K562 (cell line): ENCODE measurements at regions not wholly inside any gene's neighbourhood (a gene's known extent, or its start where the extent isn't known, plus 50 kb on each side); places are given as distances from the start of the nearest gene placed in this dataset.

Experiments
- ATAC-seq: fragments of 200-7000 bp; cut with Tn5 transposase; 3 replicates; pipeline ENCODE4 v1.9.1; 2020; ENCODE audit warnings: moderate library complexity
- BruUV-seq: library from RNA; stranded (reverse); fragments of 400-500 nt; replicated peaks from 2 replicates; lab custom pipeline; 2021; lab: Mats Ljungman, UMichigan
- CTCF ChIA-PET: fragments of 300-600 bp; formaldehyde crosslinking; extraction: SDS; loops from one replicate; lab custom pipeline; 2021; ENCODE audit warnings: low intra/inter-chr PET ratio; lab: Yijun Ruan, JAX
- POLR2A ChIA-PET: fragments of 300-600, 350-650 bp; sonication (Branson Sonifier 250); formaldehyde crosslinking; extraction: SDS; loops from one replicate; lab custom pipeline; 2021; ENCODE audit warnings: antibody characterized with exemption, inconsistent platforms; lab: Yijun Ruan, JAX
- DNase-seq, 4 experiments: peaks; one replicate each; pipeline versions ENCODE4 v3.0.0 to v3.0.0-alpha.2; 2011 to 2018; ENCODE audit warnings: low spot score in 3 of 4, mixed read lengths in 3 of 4; ENCODE audit errors: extremely low read depth in 1 of 4
- FAIRE-seq: peaks from 2 replicates; lab custom pipeline; 2011; peaks lifted over from hg19 to GRCh38; lab: Jason Lieb, UNC
- H2AFZ ChIP-seq: 2 replicates; pipeline ENCODE4 v1.6.0; 2011; ENCODE audit warnings: low read depth, low read length, control low read depth, inconsistent platforms
- H3K27ac ChIP-seq: fragments of 200-600 bp; 3 replicates; pipeline ENCODE4 v1.8.0; 2011; ENCODE audit warnings: low read depth, mild to moderate bottlenecking, control low read depth, inconsistent platforms, low read length, moderate library complexity, mixed read lengths; ENCODE audit errors: extremely low read depth
- H3K27me3 ChIP-seq, 2 experiments: fragments of 300-600 bp in 1 of 2; 2 replicates in 1 of 2; 3 replicates in 1 of 2; pipeline versions ENCODE4 v1.6.0 to v1.8.0; 2011; ENCODE audit warnings: inconsistent platforms in 2 of 2, low read length in 2 of 2, mild to moderate bottlenecking in 1 of 2, mixed read lengths in 1 of 2, moderate library complexity in 1 of 2; ENCODE audit not compliant: control insufficient read depth in 2 of 2, insufficient read depth in 2 of 2
- H3K36me3 ChIP-seq: fragments of 300-600 bp; 3 replicates; pipeline ENCODE4 v1.8.0; 2011; ENCODE audit warnings: mild to moderate bottlenecking, low read length, inconsistent platforms; ENCODE audit not compliant: control insufficient read depth, insufficient read depth
- H3K4me1 ChIP-seq, 2 experiments: fragments of 200-600 bp in 1 of 2; replicated peaks in 1 of 2; 2 replicates in 1 of 2; 3 replicates in 1 of 2; pipeline versions ENCODE4 v1.5.1 to v1.8.0; 2011; ENCODE audit warnings: inconsistent platforms in 2 of 2, low read length in 2 of 2, mild to moderate bottlenecking in 1 of 2, mixed read lengths in 1 of 2, moderate library complexity in 1 of 2; ENCODE audit not compliant: control insufficient read depth in 2 of 2, insufficient read depth in 2 of 2
- H3K4me2 ChIP-seq: 2 replicates; pipeline ENCODE4 v1.6.1; 2011; ENCODE audit warnings: low read length, control low read depth, inconsistent platforms, mixed read lengths; ENCODE audit not compliant: insufficient read depth
- H3K4me3 ChIP-seq: fragments of 200-600 bp; sonication (generic), shearing (Covaris generic); 2 replicates; pipeline ENCODE4 v1.5.1; 2016; ENCODE audit warnings: control low read depth, inconsistent platforms
- H3K79me2 ChIP-seq: fragments of 200-600 bp; 3 replicates; pipeline ENCODE4 v1.8.0; 2011; ENCODE audit warnings: low read length, inconsistent platforms; ENCODE audit not compliant: control insufficient read depth, insufficient read depth
- H3K9ac ChIP-seq, 2 experiments: 2 replicates each; pipeline versions ENCODE4 v1.6.0 to v1.6.1; 2011; ENCODE audit warnings: low read depth in 2 of 2, low read length in 2 of 2, control low read depth in 1 of 2, inconsistent platforms in 1 of 2, mild to moderate bottlenecking in 1 of 2, mixed read lengths in 1 of 2; ENCODE audit not compliant: insufficient read depth in 1 of 2
- H3K9me1 ChIP-seq: one replicate; pipeline ENCODE4 v1.6.0; 2011; ENCODE audit warnings: inconsistent platforms, mild to moderate bottlenecking, low read length, moderate library complexity; ENCODE audit not compliant: control insufficient read depth, insufficient read depth
- H3K9me3 ChIP-seq: replicated peaks from 2 replicates; pipeline ENCODE4 v1.5.1; 2011; ENCODE audit warnings: low read depth, low read length, inconsistent platforms; ENCODE audit not compliant: control insufficient read depth, insufficient read depth
- H4K20me1 ChIP-seq: replicated peaks from 2 replicates; pipeline ENCODE4 v1.6.1; 2011; ENCODE audit warnings: low read length, inconsistent platforms, mixed read lengths; ENCODE audit not compliant: control insufficient read depth, insufficient read depth
- BRD4 ChIP-seq: fragments of 200-600 bp; sonication (generic); IDR thresholded peaks from 2 replicates; pipeline ENCODE4 v1.6.1; 2017; ENCODE audit warnings: inconsistent platforms
- CBX2 ChIP-seq: fragments of 200-600 bp; sonication (generic); IDR thresholded peaks from one replicate; pipeline ENCODE4 v1.6.1; 2012; ENCODE audit warnings: mild to moderate bottlenecking, low read length, inconsistent platforms; ENCODE audit not compliant: insufficient read depth, poor library complexity, severe bottlenecking
- HBP1 ChIP-seq: fragments of 450-650 bp; formaldehyde crosslinking; IDR thresholded peaks from 2 replicates; pipeline ENCODE4 v1.4.0; 2022; ENCODE audit warnings: missing genetic modification characterization
- KAT7 ChIP-seq: sonication (generic); formaldehyde crosslinking; IDR thresholded peaks from 2 replicates; pipeline ENCODE4 v1.8.0; 2022; ENCODE audit warnings: missing genetic modification reagents, mild to moderate bottlenecking, borderline replicate concordance
- MECOM ChIP-seq: fragments of 250-450 bp; sonication (Bioruptor Pico); IDR thresholded peaks from 2 replicates; pipeline ENCODE4 v1.8.0; 2022; ENCODE audit warnings: inconsistent platforms
- TEAD1 ChIP-seq, 2 experiments: fragments of 450-650 bp in 1 of 2; sonication (generic) in 1 of 2; formaldehyde crosslinking; IDR thresholded peaks; 2 replicates each; pipeline versions ENCODE4 v1.4.0 to v1.8.0; 2020 to 2022; ENCODE audit warnings: mild to moderate bottlenecking in 2 of 2, missing genetic modification reagents in 1 of 2
- TFAM ChIP-seq: fragments of 250-450 bp; sonication (Bioruptor Pico); conservative IDR thresholded peaks from 2 replicates; pipeline ENCODE4 v1.5.0; 2021; ENCODE audit warnings: mild to moderate bottlenecking, moderate library complexity
- ZNF212 ChIP-seq: fragments of 450-650 bp; formaldehyde crosslinking; IDR thresholded peaks from 2 replicates; pipeline ENCODE4 v1.4.0; 2020; ENCODE audit warnings: mild to moderate bottlenecking
- ZNF316 ChIP-seq: fragments of 450-650 bp; IDR thresholded peaks from 2 replicates; pipeline ENCODE4 v1.6.1; 2016
- ZNF551 ChIP-seq: fragments of 250-450 bp; sonication (Bioruptor Pico); IDR thresholded peaks from 2 replicates; pipeline ENCODE4 v1.5.0; 2021; ENCODE audit warnings: mild to moderate bottlenecking, moderate library complexity
- ZNF764 ChIP-seq: fragments of 250-450 bp; sonication (Bioruptor Pico); IDR thresholded peaks from 2 replicates; pipeline ENCODE4 v1.4.0; 2020; ENCODE audit warnings: low read depth, mild to moderate bottlenecking, moderate library complexity
- WGBS: fragments of 100-300 bp; shearing (Covaris generic); methylation state at CpG from one replicate; pipeline ENCODE4 v1.1.6; 2016; ENCODE audit warnings: low coverage, mixed read lengths; ENCODE audit not compliant: insufficient coverage; ENCODE audit errors: missing lambda C conversion rate; 5-methylcytosine and 5-hydroxymethylcytosine counted together
- in situ Hi-C: fragments of 300-500 bp; cut with MboI; formaldehyde crosslinking; loops from 4 replicates; pipeline ENCODE4 v1.15.0; 2018; ENCODE audit warnings: inconsistent platforms, mixed read lengths
- intact Hi-C: fragments of 100-400 bp; cut with micrococcal nuclease; formaldehyde crosslinking; loops from 2 replicates; pipeline ENCODE4 v1.14.2; 2022

GRCh38 chr2:16335604-16335930, 330.1 kb downstream of the CYRIA start:
- no peaks in the 10 kb centered on the region for H3K9me3 ChIP-seq
- in situ Hi-C loops = no loop called here
- TF ChIP-seq ZNF316 (no peak), ZNF212 (no peak), TFAM (CRISPR knock-in tag) (no peak), BRD4 (no peak), KAT7 (CRISPR knock-in tag) (no peak), MECOM (CRISPR knock-in tag) (no peak), HBP1 (CRISPR knock-in tag) (no peak), ZNF551 (CRISPR knock-in tag) (no peak), CBX2 (no peak), TEAD1 (CRISPR knock-in tag; IDR thresholded peaks at IDR 0.05) (no peak), ZNF764 (CRISPR knock-in tag) (no peak)
- DNase-seq = no peak
- H3K79me2 ChIP-seq = no peaks in the 10 kb centered on the region
- no peak overlapping the region for H3K4me3 ChIP-seq
- no peak overlapping the region for H2AFZ ChIP-seq
- no peak overlapping the region for H3K4me2 ChIP-seq
- FAIRE-seq = no peak
- WGBS = 0% methylated on average over 1 of the region's 1 CpG
- ATAC-seq = no peak
- no peak overlapping the region for H3K9ac ChIP-seq
- no peaks in the 10 kb centered on the region for H3K9me1 ChIP-seq
- ChIA-PET CTCF (no interaction called here), POLR2A (no interaction called here)
- H3K36me3 ChIP-seq = no peaks in the 10 kb centered on the region
- no peaks in the 10 kb centered on the region; a peak in 1 of 5 replicates for H3K27me3 ChIP-seq
- no peaks in the 10 kb centered on the region for H3K4me1 ChIP-seq
- no TSS peak for BruUV-seq
- intact Hi-C loops = no loop called here
- no peaks in the 10 kb centered on the region for H4K20me1 ChIP-seq
- no peak overlapping the region for H3K27ac ChIP-seq
